ENCODE measurements at regions not wholly inside any gene's neighbourhood (a gene's known extent, or its start where the extent isn't known, plus 50 kb on each side); places are given as distances from the start of the nearest gene placed in this dataset.
"Not testable (repeated sequence)": the region's sequence is repeated elsewhere in the genome, so short reads cannot be mapped to it uniquely, and the experiment has no call there.

GRCh38 chr7:124633740-124634139 lies 131.9 kb downstream of the GPR37 start:
- H3K4me3 ChIP-seq (ENCODE audit: low read depth, poor library complexity, severe bottlenecking), result no peak overlapping the region
- DNase-seq (ENCODE audit: low spot score in 2 of 2), result no peak
- TF ChIP-seq POLR2A (IDR thresholded peaks at IDR 0.05), result no peak
- TF ChIP-seq CTCF (IDR thresholded peaks at IDR 0.05), result no peak
- intact Hi-C loops (cut with DNase I; ENCODE audit: low total_unique reads), result no loop called here
- 75 to 84% methylated on average over 6 of the region's 6 CpGs for WGBS, 2 donors

- TF ChIP-seq CTCF (IDR thresholded peaks at IDR 0.05), result no peak
- no peak for TF ChIP-seq POLR2A (IDR thresholded peaks at IDR 0.05)
- no peak overlapping the region for H3K4me3 ChIP-seq (ENCODE audit: low read depth, poor library complexity, severe bottlenecking)
- no peak for DNase-seq (ENCODE audit: low spot score in 2 of 2)
- 36 to 75% methylated on average over 3 of the region's 3 CpGs for WGBS, 2 donors
- intact Hi-C loops (cut with DNase I; ENCODE audit: low total_unique reads), result no loop called here
Measured at GRCh38 chr7:124630395-124630794, 135.2 kb downstream of the GPR37 start.

GRCh38 chr7:124618871-124619270 lies 146.7 kb downstream of the GPR37 start:
- intact Hi-C loops (cut with DNase I; ENCODE audit: low total_unique reads), result no loop called here
- TF ChIP-seq POLR2A (IDR thresholded peaks at IDR 0.05) (no peak), CTCF (IDR thresholded peaks at IDR 0.05) (no peak)
- DNase-seq (ENCODE audit: low spot score in 2 of 2), result no peak
- no peak overlapping the region for H3K4me3 ChIP-seq (ENCODE audit: low read depth, poor library complexity, severe bottlenecking)
- 88 to 100% methylated on average over 1 of the region's 1 CpG for WGBS, 2 donors

GRCh38 chr7:124618051-124618450 lies 147.5 kb downstream of the GPR37 start:
- 79 to 81% methylated on average over 2 of the region's 2 CpGs for WGBS, 2 donors
- DNase-seq (ENCODE audit: low spot score in 2 of 2); H3K4me3 ChIP-seq (ENCODE audit: low read depth, poor library complexity, severe bottlenecking); intact Hi-C loops (cut with DNase I; ENCODE audit: low total_unique reads): not testable (repeated sequence)

DNA sequence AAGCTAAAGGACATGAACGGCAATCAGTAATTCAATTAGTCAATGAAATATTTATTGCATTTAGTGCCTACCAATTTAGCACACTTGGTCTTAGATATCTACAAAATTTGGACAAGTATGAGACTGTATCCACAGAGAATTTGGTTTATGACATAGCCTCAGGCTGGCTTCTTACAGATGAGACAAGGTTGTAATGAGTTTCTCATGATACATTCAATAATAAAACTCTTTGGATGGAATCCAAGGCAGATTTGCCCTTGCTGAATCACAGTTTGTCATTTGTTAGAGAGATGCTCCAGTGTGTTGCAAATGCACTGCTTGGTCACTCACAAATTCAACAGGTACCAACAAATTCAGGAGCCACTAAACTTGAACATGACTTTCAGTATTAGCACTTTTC lies 162.5 kb downstream of the GPR37 start:
- intact Hi-C loops (cut with DNase I; ENCODE audit: low total_unique reads), result no loop called here
- no peak for DNase-seq (ENCODE audit: low spot score in 2 of 2)
- WGBS, 2 donors, result 31 to 57% methylated on average over 1 of the region's 1 CpG
- TF ChIP-seq CTCF (IDR thresholded peaks at IDR 0.05), result no peak
- no peak for TF ChIP-seq POLR2A (IDR thresholded peaks at IDR 0.05)
- no peak overlapping the region for H3K4me3 ChIP-seq (ENCODE audit: low read depth, poor library complexity, severe bottlenecking)

DNA sequence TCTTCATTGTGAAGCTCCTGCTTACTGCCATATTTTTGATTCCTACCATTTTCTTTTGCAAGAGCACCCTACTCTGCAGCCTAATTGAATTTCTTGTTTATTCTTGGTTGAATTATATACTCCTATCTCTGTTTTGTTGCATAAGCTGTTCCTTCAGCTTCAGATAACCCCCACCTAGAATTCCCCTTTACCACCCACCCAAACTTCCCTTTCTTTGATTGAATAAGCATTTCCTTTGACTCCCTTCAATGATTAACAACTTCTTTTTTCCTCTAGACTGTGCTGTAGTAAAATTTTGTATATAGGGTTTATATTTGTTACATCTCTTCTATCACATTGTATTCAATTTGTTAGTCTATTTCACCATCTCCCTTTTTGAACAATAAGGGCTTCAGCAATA lies 168.1 kb downstream of the GPR37 start:
- intact Hi-C loops (cut with DNase I; ENCODE audit: low total_unique reads), result no loop called here
- DNase-seq (ENCODE audit: low spot score in 2 of 2), result no peak
- TF ChIP-seq CTCF (IDR thresholded peaks at IDR 0.05) (no peak), POLR2A (IDR thresholded peaks at IDR 0.05) (no peak)
- no peak overlapping the region for H3K4me3 ChIP-seq (ENCODE audit: low read depth, poor library complexity, severe bottlenecking)

Measured in lower leg skin (tissue), 4 donors.